ENCODE measurements at regions not wholly inside any gene's neighbourhood (a gene's known extent, or its start where the extent isn't known, plus 50 kb on each side); places are given as distances from the start of the nearest gene placed in this dataset.
"Not testable (repeated sequence)": the region's sequence is repeated elsewhere in the genome, so short reads cannot be mapped to it uniquely, and the experiment has no call there.

DNA sequence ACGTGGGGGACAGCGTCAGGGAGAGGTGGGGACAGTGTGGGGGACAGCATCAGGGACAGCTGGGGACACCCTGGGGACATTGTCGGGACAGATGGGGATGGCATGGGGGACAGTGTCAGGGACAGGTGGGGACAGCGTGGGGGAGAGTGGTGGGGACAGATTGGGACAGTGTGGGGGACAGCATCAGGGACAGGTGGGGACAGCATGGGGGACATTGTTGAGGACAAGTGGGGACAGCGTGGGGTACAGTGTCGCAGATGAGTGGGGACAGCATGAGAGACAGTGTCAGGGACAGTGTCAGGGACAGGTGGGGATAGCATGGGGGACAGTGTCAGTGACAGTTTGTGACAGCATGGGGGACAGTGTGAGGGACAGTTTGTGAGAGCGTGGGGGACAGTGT is 240.9 kb downstream of the TMEM121 start:
- H3K4me3 ChIP-seq: no peak overlapping the region
- H3K4me1 ChIP-seq (ENCODE audit: low read depth): no peaks in the 10 kb centered on the region
- ATAC-seq (peak; percentile 25), DNase-seq (no peak)
- intact Hi-C loops (cut with DNase I, micrococcal nuclease): no loop called here
- TF ChIP-seq, protein P1, sequence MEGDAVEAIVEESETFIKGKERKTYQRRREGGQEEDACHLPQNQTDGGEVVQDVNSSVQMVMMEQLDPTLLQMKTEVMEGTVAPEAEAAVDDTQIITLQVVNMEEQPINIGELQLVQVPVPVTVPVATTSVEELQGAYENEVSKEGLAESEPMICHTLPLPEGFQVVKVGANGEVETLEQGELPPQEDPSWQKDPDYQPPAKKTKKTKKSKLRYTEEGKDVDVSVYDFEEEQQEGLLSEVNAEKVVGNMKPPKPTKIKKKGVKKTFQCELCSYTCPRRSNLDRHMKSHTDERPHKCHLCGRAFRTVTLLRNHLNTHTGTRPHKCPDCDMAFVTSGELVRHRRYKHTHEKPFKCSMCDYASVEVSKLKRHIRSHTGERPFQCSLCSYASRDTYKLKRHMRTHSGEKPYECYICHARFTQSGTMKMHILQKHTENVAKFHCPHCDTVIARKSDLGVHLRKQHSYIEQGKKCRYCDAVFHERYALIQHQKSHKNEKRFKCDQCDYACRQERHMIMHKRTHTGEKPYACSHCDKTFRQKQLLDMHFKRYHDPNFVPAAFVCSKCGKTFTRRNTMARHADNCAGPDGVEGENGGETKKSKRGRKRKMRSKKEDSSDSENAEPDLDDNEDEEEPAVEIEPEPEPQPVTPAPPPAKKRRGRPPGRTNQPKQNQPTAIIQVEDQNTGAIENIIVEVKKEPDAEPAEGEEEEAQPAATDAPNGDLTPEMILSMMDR (IDR thresholded peaks at IDR 0.05): no peak
- H3K36me3 ChIP-seq (ENCODE audit: low read depth): no peaks in the 10 kb centered on the region
- no peaks in the 10 kb centered on the region for H3K9me3 ChIP-seq

DNA sequence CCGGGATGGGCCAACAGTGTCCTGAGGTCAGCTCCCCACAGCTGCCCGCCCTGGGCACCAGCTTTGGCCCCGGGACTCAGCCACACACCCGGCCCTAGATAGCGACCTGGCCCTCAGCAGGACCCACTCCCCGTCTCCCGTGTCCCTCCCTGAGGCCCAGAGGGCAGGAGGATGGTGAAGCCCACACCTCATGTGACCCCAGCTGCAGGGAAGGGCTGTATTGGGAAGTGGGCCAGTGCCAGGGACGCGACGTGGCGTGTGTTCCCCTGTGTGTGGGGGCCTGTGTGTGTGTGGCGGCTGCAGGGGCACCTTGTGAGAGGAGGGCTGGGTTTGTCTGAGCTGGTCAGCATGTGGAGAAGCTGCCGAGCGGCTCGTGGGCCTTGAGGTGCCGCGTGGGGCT is 241.7 kb downstream of the TMEM121 start:
- ATAC-seq, DNase-seq, H3K4me3 ChIP-seq: not testable (repeated sequence)

DNA sequence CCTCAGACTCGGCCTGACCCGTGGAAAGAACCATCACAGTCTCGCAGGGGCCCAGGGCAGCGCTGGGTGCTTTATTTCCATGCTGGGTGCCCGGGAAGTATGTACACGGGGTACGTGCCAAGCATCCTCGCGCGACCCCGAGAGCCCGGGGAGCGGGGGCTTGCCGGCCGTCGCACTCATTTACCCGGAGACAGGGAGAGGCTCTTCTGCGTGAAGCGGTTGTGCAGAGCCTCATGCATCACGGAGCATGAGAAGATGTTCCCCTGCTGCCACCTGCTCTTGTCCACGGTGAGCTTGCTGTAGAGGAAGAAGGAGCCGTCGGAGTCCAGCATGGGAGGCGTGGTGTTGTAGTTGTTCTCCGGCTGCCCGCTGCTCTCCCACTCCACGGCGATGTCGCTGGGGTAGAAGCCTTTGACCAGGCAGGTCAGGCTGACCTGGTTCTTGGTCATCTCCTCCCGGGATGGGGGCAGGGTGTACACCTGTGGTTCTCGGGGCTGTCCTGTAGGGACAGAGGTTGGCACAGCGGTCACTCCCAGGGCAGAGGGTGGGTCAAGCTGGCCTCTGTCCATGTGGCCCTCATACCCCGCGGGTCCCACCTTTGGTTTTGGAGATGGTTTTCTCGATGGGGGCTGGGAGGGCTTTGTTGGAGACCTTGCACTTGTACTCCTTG is 242.8 kb downstream of the TMEM121 start:
- H3K4me3 ChIP-seq; H3K9me3 ChIP-seq; H3K4me1 ChIP-seq (ENCODE audit: low read depth); H3K36me3 ChIP-seq (ENCODE audit: low read depth); ATAC-seq; DNase-seq; intact Hi-C loops (cut with DNase I, micrococcal nuclease): not testable (repeated sequence)

More for the DNA sequence above, 241.7 kb downstream of the TMEM121 start:
- H3K9me3 ChIP-seq; intact Hi-C loops (cut with DNase I, micrococcal nuclease); H3K4me1 ChIP-seq (ENCODE audit: low read depth); H3K36me3 ChIP-seq (ENCODE audit: low read depth): not testable (repeated sequence)

DNA sequence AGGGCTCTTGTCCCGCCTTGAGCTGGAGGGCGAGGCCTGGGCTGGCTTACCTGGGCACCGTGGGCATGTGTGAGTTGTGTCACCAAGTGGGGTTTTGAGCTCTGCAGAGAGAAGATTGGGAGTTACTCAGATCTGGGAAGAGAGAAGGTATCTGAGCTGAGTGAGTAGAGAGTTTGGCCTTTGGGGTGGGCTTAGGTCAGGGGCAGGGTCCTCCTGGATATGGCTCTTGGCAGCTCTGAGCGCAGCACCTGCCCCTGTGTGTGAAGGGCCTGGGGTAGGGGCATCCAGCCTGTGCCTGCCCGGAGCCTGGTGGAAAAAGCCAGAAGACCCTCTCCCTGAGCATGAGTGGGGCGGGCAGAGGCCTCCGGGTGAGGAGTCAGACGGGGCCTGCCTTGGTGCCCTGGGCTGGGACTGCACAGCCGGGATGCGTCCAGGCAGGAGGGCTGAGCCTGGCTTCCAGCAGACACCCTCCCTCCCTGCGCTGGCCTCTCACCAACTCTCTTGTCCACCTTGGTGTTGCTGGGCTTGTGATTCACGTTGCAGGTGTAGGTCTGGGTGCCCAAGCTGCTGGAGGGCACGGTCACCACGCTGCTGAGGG is 244.3 kb downstream of the TMEM121 start:
- H3K4me3 ChIP-seq; H3K36me3 ChIP-seq (ENCODE audit: low read depth); intact Hi-C loops (cut with DNase I, micrococcal nuclease); H3K4me1 ChIP-seq (ENCODE audit: low read depth); ATAC-seq; DNase-seq; H3K9me3 ChIP-seq: not testable (repeated sequence)

DNA sequence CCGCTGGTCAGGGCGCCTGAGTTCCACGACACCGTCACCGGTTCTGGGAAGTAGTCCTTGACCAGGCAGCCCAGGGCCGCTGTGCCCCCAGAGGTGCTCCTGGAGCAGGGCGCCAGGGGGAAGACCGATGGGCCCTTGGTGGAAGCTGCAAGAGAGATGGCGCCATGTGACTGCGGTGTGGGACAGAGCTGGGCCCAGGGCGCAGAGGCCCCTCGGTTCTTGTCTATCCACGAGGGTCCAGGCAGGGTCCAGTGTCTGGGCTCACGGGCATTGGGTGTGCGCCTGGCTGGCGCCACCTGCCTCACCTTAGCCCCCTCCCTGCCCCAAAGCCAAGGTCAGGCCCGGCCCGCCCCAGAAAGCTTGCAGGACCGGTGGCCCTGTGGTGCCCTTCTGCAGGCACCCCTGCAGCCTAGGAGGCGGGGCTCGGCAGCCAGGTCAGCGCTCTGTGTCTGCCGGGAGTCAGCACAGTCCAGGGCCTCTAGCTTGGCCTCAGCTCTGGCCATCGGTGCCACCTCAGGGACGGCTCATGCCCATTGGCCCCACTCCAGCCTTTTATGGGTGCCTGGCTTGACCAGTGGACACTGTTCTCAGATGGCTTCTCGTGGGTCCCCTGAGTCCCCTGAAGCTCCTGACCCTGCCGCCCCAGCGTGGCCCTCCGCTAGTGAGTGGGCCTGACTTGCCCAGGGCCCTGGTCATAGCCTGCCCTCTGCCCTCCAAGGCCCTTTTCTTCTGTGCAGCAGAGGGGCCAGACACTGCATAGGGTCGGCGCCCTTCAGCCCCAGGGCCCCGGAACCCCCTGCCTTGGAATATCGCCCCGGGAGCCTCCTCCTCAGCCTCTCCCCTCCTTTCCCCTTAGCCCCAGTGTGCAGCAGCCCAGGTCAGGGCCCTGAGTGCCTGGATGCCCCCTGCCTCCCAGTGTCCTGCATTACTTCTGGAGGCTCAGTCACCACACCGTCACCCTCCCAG is 245.2 kb downstream of the TMEM121 start:
- peak; percentile 18 for ATAC-seq
- intact Hi-C loops (cut with DNase I, micrococcal nuclease); H3K4me1 ChIP-seq (ENCODE audit: low read depth); H3K4me3 ChIP-seq; H3K9me3 ChIP-seq; H3K36me3 ChIP-seq (ENCODE audit: low read depth); DNase-seq: not testable (repeated sequence)

DNA sequence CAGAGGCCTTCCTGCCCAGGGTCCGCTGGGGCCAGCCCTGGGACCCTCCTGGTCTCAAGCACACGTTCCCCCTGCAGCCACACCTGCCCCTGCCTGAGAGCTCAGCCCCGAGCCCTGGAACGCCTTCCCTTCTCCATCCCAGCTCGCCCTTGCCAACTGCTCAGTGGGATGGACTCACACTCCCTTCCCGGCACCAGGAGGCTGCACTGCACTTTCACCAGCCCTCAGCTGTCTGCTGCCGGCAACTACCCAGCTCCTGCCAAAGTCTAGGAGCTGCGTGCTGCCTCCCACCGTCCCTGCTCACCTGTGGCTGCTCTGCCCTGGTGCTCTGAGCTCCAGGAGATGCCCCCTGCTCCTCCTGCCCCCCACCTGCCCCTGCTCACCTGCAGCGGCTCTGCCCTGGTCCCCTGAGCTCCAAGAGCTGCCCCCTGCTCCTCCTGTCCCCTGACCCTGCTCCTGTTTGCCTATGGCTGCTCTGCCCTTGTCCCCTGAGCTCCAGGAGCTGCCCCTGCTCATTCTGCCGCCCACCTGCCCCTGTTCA is 246.4 kb downstream of the TMEM121 start:
- DNase-seq; H3K4me1 ChIP-seq (ENCODE audit: low read depth); H3K36me3 ChIP-seq (ENCODE audit: low read depth); H3K4me3 ChIP-seq; ATAC-seq; intact Hi-C loops (cut with DNase I, micrococcal nuclease); H3K9me3 ChIP-seq: not testable (repeated sequence)

DNA sequence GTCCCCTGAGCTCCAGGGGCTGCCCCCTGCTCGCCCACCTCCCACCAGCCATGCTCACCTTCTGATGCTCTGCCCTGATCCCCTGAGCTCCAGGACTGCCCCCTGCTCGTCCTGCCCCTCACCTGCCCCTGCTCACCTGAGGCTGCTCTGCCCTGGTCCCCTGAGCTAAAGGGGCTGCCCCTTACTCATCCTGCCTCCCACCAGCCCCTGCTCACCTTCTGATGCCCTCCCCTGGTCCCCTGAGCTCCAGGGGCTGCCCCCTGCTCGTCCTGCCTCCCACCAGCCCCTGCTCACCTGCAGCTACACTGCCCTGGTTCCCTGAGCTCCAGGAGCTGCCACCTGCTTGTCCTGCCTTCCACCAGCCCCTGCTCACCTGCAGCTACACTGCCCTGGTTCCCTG is 247.2 kb downstream of the TMEM121 start:
- no peak for ATAC-seq
- Histone ChIP-seq H3K36me3 (ENCODE audit: low read depth) (no peaks in the 10 kb centered on the region), H3K4me3 (no peak overlapping the region), H3K9me3 (peaks cover 2% of the 10 kb centered on the region), H3K4me1 (ENCODE audit: low read depth) (no peaks in the 10 kb centered on the region)
- TF ChIP-seq, protein P1 (IDR thresholded peaks at IDR 0.05): no peak
- intact Hi-C loops (cut with DNase I, micrococcal nuclease): no loop called here
- no peak for DNase-seq

DNA sequence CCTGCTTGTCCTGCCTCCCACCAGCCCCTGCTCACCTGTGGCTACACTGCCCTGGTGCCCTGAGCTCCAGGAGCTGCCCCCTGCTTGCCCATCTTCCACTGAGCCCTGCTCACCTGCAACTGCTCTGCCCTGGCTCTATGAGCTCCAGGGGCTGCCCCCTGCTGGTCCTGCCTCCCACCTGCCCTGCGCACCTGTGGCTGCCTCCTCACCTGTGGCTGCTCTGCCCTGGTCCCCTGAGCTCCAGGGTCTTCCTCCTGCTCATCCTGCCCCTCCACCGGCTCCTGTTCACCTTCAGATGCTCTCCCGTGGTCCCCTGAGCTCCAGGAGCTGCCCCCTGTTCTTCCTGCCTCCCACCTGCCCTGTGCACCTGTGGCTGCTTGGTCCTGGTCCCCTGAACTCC is 247.6 kb downstream of the TMEM121 start:
- TF ChIP-seq, protein P1 (IDR thresholded peaks at IDR 0.05): no peak
- H3K4me3 ChIP-seq: no peak overlapping the region
- no peak for DNase-seq
- intact Hi-C loops (cut with DNase I, micrococcal nuclease): no loop called here
- no peaks in the 10 kb centered on the region for H3K4me1 ChIP-seq (ENCODE audit: low read depth)
- peak; percentile 34 for ATAC-seq
- no peaks in the 10 kb centered on the region for H3K36me3 ChIP-seq (ENCODE audit: low read depth)
- peaks cover 6% of the 10 kb centered on the region for H3K9me3 ChIP-seq

DNA sequence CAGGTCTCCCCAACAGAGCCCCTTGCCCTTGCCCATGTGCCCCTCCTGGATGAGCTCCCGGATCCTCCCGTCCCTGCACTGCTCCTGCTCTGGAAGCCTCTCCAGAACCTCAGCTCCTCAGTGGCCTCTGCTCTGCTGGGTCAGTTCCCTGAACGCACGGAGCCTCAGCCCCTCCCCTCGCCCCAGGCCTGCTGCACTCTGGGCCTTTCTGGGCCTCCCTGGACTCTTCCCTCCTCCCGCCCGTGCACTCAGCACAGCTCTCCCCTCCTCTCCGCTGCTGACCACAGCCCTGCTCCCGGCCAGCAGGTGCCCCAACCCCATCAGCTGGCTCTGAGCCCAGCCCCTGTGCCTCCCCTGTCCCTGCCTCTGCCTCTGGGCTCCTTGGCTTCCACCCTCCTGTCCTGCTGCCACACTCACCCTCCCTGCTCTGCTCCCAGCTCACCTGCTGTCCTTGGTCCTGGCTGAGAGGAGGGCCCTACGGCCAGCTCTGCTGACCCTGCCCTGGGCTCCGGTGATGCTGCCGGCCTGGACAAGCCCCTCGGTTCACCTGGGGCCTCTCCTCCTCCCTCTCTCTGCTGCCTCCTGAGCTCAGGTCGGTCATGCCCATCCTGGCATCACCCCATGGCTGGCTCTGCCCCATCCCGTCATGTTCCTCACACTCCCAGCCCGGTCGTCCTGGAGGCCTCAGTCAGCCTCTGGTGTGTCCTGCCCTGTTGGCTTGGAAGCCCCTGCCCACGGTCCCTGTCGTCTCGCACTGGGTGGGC is 248.4 kb downstream of the TMEM121 start:
- peaks cover 13% of the 10 kb centered on the region for H3K9me3 ChIP-seq
- ATAC-seq; H3K4me1 ChIP-seq (ENCODE audit: low read depth); DNase-seq; H3K4me3 ChIP-seq; H3K36me3 ChIP-seq (ENCODE audit: low read depth); intact Hi-C loops (cut with DNase I, micrococcal nuclease): not testable (repeated sequence)

DNA sequence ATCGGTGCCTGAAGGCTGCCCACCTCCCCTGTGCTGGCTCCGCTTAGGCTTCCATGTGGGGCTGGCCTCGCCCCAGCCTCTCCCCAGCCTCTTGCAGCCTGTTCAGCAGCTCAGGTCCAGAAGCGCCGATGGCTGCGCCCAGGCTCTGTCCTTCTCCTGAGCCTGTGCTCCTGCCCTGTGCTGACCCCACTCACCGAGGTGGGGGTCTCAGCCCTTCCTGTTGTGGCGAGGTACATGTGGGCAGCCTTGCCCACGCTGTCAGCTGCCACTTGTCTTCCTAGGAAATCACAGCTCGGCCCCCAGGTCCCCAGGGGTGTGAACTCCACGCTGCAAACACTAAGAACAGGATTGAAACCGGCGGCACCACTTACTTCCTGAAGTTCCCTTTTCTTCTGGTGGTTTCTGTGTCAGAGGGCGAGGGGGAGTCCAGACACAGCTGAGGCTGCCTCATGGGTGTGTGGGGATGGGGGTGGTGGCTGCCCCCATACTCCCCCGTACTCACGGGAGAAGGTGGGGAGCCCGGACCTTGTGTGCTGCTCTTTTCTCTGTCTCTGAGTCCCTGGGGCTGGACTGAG is 249.1 kb downstream of the TMEM121 start:
- intact Hi-C loops (cut with DNase I, micrococcal nuclease); ATAC-seq; H3K36me3 ChIP-seq (ENCODE audit: low read depth); H3K4me3 ChIP-seq; DNase-seq; H3K4me1 ChIP-seq (ENCODE audit: low read depth): not testable (repeated sequence)
- H3K9me3 ChIP-seq: peaks cover 19% of the 10 kb centered on the region

All from mucosa of descending colon (tissue), 3 donors.